SW 1271 (cell line): ENCODE measurements at regions not wholly inside any gene's neighbourhood (a gene's known extent, or its start where the extent isn't known, plus 50 kb on each side); places are given as distances from the start of the nearest gene placed in this dataset.
"Not testable (repeated sequence)": the region's sequence is repeated elsewhere in the genome, so short reads cannot be mapped to it uniquely, and the experiment has no call there.

Experiments used
- DNase-seq, 2 experiments: peaks; one replicate each; lab custom pipeline; 2025; lab: John Stamatoyannopoulos, UW

DNA sequence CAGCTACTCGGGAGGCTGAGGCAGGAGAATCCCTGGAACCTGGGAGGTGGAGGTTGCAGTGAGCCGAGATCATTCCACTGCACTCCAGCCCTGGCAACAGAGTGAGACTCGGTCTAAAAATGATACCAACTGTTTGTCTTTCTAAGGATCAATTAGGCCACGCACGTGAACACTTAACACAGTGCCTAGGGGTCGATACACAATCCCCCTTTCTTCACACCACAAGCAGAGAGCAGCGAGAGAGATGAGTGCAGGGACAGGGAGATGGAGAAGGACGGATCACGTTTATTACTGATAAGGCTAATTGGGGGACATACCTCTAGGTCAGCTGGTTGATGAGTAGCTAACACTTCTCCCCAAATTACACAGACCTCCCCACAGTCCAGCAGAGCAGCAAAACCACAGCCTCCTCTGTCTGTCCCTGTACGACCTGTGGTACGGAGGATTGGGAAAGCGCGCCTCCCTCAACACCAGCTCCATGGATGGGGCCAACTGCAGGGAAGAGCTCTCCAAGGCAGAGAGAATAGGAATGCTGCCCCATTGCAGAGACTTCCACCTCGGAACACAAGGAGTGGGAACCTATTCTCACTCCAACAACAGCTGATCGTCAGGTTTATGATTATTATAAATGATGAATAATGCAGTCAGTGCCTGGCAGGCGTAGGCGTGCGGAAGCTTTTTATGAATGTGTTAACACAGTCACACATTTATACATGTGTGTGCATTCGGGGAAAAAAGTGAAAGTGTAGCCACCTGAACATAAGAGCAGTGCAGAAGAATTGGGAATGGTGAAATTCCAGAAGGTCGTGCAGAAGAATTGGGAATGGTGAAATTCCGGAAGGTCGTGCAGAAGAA is 155.1 kb downstream of the C16orf95 start:
- DNase-seq, result no peak

DNA sequence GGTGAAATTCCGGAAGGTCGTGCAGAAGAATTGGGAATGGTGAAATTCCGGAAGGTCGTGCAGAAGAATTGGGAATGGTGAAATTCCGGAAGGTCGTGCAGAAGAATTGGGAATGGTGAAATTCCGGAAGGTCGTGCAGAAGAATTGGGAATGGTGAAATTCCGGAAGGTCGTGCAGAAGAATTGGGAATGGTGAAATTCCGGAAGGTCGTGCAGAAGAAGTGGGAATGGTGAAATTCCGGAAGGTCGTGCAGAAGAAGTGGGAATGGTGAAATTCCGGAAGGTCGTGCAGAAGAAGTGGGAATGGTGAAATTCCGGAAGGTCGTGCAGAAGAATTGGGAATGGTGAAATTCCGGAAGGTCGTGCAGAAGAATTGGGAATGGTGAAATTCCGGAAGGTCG is 154.4 kb downstream of the C16orf95 start:
- not testable (repeated sequence) for DNase-seq

DNA sequence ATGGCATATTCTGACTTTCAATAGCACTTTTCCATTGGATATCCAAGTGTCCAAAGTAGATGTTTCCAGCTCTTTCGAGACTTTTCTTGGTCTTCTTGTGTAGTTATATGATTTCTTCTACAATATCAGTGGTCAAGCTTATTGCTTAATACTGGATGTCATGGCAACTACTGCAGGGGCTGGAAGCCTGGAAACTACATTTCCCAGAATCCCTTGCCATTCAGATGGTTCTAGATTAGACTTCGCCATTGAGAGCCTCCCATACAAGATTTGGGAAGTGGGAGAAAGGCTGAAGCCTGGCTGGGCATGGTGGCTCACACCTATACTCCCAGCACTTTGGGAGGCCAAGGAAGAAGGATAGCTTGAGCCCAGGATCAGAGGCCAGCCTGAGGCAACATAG is 153.6 kb downstream of the C16orf95 start:
- DNase-seq, result no peak

DNA sequence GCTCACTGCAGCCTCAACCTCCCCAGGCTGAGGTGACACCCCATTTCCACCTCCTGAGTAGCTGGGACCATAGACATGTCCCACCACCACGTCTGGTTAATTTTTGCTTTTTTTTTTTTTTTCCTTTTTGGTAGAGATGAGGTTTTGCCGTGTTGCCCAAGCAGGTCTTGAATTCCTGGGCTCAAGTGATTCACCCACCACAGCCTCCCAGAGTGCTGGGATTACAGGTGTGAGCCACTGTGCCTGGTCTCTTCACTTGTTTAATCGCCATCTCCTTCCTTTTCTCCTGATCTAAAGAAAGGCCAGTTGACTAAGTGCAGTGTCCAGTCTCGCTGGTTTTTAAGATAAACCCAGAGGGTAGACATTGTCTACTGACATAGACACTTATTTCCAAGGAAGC is 152.0 kb downstream of the C16orf95 start:
- no peak for DNase-seq

DNA sequence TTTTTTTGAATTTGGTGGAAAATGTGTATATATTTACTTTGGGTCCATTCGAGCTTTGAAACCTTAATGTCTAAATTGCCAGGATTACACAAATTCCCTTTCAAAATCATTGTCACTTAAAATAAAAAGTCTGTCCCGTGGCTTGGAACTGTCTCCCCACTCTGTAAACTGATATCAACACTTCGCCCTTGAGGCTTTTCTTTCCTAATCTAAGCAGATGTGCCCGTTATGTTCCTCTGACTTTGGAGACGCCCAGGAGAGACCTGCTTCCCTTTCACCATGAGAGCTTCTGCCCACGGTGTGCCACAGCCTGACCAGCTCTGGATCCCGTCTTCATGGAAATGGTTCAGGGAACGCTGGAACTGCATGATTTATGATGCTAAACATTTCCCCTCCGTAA is 151.3 kb downstream of the C16orf95 start:
- DNase-seq, result no peak

DNA sequence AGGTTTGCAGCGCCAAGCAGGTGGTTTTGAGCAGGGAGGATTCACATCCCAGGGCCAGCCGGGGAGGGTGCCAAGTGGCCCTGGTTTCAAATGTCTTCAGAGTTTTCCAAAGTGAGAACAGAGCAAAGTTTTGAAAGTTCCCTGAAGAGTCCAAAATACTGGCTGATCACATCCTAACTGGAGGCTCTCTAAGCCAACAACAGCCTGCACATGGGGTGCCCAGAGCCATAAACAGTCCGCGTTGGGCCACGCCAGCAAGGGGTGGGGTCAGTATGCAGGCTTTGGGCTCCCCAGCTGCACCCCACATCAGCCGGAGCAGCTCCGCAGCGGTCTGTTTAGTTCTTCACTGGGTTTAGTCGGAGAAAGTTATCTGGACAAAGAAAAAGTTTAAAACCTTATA is 150.9 kb downstream of the C16orf95 start:
- no peak for DNase-seq

DNA sequence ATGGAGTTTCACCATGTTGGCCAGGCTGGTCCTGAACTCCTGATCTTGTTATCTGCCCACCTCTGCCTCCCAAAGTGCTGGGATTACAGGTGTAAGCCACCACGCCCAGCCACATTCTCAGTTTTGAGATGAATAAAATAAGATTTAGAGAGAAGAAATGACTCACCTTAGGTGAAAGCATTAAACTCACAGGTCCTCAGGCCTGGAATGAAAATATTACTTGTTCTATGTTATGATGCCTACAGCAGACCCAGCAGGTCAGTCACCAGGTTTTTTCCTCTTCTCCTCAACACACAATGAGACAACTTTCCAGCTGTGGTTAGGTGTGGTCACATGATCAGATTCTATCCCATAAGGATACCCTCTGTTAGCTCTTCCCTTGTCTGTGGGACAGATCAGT is 150.3 kb downstream of the C16orf95 start:
- no peak for DNase-seq

DNA sequence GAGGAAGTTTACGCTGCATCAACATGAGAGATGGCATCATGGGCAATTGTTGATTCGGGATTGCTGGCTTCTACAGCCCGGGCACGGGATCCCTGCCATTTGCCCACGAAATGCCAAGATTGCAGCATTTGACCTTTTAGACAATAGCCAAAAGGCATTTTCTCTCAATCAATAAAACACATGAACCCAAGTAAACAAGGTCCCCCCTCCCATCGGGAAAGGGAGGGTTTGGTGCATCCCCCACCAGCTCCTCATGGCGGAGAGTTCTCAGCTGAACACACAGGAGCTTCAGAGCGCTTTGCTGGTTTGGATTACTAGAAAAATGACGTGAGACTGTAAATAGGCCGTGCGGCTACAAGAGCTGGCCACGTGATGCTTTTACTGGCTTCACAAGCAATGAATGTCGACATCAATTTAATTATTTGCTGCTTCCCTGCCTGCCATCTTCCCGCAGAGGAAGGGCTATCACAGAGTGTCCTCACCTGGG is 147.6 kb downstream of the C16orf95 start:
- DNase-seq, result no peak

DNA sequence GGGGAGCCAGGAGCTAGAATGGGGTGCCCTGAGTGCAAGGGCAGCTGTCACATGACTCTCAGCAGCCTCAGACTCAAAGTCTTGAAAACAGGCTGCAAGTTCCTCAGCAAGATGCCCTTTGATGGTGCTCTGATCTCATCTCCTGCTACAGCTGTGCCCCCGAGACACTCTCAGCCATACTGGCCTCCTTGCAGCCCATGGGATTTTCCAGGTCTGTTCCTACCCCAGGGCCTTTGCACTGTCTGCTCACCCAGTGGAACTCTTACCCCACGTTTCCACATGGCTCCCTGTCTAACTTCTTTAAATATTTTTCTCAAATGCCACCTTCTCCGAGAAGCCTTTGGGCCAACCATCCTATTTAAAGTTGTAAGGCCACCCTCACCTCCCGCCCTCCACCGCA is 146.9 kb downstream of the C16orf95 start:
- DNase-seq, result no peak

DNA sequence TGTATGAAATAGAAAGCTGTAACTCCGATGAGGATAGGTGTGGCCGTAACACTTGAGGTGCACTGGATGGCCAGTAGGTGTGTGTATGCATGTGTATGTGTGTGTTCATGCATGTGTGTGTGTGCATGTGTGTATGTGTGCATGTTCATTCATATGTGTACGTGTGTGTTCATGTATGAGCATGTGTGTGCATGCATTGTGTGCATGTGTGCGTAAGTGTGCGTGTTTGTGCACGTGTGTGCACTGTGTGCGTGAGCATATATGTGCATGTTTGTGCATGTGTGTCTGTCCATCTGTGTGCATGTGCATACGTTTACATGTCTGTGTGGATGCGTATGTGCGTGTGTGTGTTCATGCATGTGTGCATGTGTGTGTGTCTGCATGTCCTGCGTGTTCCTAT is 145.5 kb downstream of the C16orf95 start:
- DNase-seq, result no peak

DNA sequence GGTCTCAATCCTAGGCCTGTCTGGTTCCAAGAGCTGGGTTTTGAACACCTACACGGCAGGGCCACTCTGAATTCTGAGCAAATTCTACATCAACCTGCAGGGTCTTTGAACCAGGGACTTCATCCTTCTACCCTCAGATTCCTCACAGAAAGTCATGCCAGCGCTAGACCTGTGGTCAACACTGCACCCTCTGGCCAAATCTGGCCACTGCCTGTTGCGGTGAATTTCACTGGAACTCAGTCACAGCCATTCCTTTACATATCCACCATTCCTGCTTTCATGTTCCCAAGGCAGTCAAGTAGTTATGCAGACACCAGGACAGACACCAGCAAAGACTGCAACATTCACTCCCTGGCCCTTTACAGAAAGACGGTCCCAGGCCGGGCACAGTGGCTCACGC is 144.6 kb downstream of the C16orf95 start:
- no peak for DNase-seq

DNA sequence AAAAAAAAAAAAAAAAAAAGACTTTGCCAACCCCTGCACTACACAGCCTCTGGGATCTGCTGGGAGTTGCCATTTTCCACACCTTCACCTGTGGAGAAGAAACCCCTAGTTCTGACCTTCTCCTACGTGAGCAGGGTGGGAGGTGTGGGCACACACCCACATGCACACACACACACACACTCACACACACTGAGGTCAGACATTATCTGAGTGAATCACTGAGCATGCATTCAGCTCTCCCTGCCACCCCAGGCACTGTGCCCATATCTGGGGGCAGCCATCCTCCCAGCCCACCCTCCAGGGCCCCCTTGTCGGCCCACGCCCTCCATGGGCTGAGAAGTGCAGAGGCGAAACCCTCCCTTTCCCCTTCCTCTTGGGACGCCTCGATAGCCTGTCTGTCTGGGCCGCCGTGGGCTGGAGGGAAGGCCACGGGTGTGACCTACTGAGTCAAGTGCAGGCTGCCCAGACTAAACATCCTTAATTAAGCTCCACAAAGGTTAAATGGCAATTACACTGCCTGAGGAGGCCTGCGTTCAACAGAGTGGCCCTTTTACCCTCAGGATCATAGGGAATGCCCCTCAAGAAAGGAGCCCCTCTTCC is 143.8 kb downstream of the C16orf95 start:
- no peak for DNase-seq

DNA sequence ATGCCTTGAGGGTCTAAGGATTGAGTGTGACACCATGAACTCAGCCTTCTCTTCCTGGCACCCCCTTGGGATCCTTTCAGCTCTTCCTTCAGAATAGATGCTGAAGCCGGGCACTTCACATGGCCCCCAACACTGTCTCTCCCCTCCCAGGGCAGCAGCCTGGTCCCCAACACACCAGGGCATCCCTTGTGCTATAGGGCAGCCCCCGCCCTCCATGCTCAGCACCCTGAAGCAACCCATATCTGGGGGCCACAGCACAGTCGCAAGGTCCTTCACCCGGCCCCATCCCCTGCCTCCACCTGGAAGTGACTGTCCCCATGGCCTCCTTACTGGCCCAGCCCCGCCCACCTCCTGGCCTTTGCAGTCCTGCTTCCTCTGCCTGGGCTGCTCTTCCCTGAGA is 143.1 kb downstream of the C16orf95 start:
- no peak for DNase-seq

DNA sequence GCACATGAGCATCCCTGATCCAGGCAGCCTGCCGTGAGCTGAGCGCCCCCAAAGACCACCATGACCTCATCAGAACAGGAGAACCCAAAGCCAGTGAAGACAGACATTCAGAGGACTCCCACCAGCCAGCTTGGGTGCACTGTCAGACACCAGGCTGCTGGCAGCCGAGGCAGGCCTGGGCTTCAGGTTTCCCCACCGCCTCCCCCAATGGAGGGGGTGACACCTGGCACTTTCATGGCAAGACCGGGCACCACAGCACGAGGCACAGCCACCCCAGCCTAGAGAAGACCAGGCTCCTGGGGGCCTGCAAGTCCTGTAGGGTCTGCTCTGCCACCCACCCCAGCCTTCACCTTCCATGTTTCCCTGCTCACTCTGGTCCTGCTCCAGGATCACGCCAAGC is 140.5 kb downstream of the C16orf95 start:
- no peak for DNase-seq

DNA sequence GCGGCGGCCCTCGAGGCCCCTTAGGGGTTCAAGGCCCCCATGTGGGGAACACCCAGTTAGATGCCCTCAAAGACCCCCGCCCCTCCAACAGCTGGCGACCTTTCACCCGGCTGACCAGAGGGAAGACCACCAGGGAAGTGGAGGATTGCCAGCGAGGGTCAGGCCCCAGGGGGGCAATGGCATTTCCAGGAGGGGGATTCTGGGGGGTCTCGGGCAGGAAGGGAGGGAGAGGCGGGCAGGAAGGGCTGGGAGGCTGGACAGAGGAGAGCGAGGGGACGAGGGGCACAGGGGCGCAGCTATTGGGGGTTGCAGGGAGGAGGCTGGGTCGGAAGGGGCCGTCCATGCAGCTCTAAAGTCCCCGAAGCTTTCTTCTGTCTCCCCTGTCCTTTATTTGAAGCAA is 139.5 kb downstream of the C16orf95 start:
- no peak for DNase-seq

DNA sequence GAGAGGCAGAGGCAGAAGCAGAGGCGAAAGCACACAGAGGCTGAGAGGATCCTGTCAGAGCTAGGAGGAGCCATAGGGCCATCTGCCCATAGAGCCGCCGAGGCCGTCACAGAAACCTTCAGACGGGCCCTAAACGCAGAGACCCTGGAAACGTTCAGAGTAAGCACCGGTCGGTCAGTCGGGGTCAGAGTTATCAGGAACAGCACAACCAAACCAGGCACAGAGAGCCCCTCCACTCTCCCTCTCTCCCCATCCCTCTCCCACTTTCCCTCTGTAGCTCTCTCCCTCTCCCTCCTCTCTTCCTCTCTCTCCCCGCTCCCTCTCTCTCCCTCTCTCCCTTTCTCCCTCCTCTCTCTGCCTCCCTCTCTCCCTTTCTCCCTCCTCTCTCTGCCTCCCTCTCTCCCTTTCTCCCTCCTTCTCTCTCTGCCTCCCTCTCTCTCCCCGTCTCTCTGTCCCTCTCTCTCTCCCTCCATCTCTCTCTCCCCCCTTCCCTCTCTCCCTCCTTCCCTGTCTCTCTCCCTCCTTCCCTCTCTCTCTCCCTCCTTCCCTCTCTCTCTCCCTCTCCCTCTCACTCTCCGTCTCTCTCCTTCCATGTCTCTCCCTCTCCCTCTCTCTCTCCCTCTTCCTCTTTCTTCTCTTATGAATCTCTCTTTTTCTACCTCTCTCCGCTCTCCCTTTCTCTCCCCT is 138.9 kb downstream of the C16orf95 start:
- DNase-seq, result no peak

DNA sequence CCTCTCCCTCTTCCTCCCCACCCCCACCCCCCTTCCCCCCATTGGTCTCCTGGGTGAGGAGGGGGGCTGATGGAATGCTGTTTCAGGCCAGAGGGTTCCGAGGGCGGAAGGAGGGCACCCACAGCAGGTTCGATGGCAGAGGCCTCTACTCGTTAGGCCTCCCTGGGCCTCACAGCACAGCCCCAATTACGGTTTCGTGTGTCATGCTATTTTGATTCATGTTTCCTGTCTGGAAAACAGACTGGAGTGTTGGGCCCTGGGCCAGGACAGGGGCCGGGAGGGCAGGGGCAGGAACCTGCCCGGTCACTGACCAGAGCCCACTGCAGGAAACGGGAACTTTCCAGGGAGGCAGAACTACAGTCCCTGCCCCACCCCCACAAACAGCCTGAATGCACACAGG is 138.2 kb downstream of the C16orf95 start:
- no peak for DNase-seq

DNA sequence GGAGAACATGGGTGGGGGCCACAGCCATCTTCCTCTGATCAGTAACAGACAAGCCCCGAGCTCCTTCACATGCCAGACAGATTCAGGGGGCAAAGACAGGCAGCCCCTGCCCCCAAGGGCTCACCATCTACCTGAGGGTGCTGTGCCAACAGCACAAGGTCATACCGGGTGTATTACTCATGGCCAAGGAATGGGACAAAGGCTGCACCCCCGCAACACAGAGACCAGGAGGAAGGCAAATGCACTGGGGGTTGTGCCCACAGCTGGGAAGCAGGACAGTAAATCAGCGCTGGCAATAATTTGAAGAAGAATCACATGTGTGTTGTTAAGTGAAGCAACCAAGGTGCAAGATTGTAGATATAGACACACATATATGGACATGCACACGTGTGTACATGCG is 137.1 kb downstream of the C16orf95 start:
- DNase-seq, result no peak

DNA sequence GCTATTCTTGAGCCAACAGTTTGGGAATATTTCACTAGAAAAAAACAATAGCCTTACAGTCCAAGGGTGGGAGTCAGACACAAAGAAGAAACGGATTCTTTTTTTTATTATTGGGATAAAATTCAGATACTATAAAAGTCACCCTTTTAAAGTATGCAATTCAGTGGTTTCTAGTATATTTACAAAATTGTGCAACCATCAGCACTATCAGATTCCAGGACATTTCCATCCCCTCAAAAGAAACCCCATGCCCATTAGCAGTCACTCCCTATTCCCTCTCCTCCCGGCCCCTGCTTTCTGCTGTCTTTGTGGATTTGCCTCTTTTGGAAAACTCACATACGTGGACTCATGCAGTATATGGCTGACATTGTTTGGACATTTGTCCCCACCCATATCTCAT is 134.4 kb downstream of the C16orf95 start:
- DNase-seq, result no peak

DNA sequence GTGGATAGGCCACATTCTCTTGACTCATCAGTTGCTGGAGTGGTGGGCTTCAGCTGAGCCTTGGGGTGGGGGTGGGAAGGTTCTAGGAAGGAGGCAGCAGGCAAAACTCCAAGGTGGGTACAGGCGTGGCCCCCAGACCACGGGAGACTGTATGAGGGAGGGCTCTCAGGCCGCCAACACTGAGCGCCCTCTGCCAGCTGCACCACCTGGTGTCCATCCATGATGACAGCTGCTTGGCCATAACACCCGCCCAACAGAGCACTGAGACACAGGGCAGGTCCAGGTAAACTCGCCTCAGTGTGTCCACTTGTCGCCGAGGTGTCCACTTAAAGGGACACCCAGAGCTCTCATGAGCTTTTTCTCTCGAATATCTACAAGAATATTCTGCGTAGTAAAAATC is 133.5 kb downstream of the C16orf95 start:
- no peak for DNase-seq

DNA sequence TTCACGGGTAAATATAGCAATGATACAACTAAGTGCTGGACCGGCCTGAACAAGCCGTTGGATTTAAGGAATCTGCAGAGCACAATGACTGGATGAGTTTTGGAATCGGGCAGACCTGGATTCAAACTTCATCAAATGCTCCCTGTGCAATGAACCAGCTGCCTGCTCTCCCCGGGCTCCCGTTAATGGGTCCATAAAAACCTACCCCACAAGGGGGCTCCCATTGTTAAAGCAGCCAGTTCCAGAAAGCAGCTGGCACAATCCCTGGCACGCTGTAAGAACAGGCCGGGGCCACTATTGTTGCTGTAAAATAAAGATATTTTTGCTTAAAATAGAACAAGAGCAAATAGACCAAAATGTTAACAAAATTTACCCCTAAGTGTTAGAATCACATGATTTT is 131.9 kb downstream of the C16orf95 start:
- DNase-seq, result no peak

DNA sequence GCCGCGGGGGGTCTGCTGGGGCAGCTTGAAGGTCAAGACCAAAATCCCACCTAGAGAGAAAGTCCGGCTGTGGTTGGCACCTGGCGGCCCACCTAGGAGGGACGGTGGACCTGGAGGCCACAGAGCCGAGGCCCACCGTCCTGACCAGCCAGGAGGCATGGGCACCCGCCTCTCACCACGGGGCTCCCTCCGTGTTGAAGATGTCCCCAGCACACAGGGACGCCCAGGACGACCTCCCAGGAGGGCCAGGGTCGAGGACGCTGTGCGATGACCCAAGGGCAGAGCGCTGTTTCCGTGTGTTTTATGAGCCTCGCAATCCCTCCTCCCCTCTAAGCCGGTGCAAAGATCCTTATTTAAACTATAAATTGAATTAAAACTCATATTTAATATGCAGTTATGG is 131.2 kb downstream of the C16orf95 start:
- DNase-seq, result no peak

DNA sequence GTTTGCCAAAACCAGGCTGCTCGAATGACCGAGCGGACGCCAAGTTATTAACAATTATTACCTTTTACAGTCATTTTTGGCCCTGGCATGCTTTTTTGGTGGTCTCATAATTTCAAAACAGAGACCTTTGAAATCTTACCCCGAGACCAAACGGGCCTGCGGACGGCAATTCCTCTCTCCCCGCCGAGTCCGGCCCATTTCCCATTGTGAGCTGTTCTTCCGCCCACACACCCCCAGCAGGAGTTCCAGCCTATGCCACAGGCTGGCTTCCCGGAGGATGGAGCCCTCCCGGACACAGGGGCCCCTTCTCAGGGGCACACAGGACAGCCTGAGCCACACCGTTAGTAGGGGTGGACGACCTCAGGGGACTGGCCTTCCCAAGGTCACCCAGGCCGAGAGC is 130.7 kb downstream of the C16orf95 start:
- no peak for DNase-seq
